GM12878 (cell line): ENCODE measurements at regions not wholly inside any gene's neighbourhood (a gene's known extent, or its start where the extent isn't known, plus 50 kb on each side); places are given as distances from the start of the nearest gene placed in this dataset.

Experiments
- ATAC-seq: fragments of 200-7000 bp; cut with Tn5 transposase; 3 replicates; pipeline ENCODE4 v1.9.1; 2020; ENCODE audit warnings: mild to moderate bottlenecking, moderate library complexity
- BruUV-seq: library from RNA; stranded (reverse); fragments of 400-500 nt; replicated peaks from 2 replicates; lab custom pipeline; 2021; lab: Mats Ljungman, UMichigan
- CTCF ChIA-PET: fragments of 300-600 bp; sonication (Branson Sonifier 250); formaldehyde crosslinking; extraction: SDS; loops from one replicate; lab custom pipeline; 2021; ENCODE audit warnings: inconsistent platforms; lab: Yijun Ruan, JAX
- POLR2A ChIA-PET: fragments of 350-600 bp; formaldehyde crosslinking; extraction: SDS; loops from one replicate; lab custom pipeline; 2021; ENCODE audit warnings: inconsistent platforms; lab: Charles Lee
- RAD21 ChIA-PET: fragments of 300-600 bp; sonication (Branson Sonifier 250); formaldehyde crosslinking; loops from one replicate; lab custom pipeline; 2023; ENCODE audit warnings: antibody characterized with exemption; ENCODE audit not compliant: unreplicated experiment; lab: Charles Lee
- SMC1A ChIA-PET: fragments of 300-600 bp; sonication (Branson Sonifier 250); formaldehyde crosslinking; loops from one replicate; lab custom pipeline; 2023; ENCODE audit not compliant: unreplicated experiment, uncharacterized antibody; lab: Charles Lee
- DNase-seq: peaks from one replicate; pipeline ENCODE4 v3.0.0-alpha.2; 2011; ENCODE audit warnings: low read depth, low spot score
- FAIRE-seq: peaks from 3 replicates; lab custom pipeline; 2011; peaks lifted over from hg19 to GRCh38; lab: Jason Lieb, UNC
- H2AFZ ChIP-seq: 2 replicates; pipeline ENCODE4 v1.6.0; 2011; ENCODE audit warnings: low read depth, low read length, control low read depth; ENCODE audit not compliant: control insufficient read depth
- H3K27ac ChIP-seq: 2 replicates; pipeline ENCODE4 v1.5.1; 2011; ENCODE audit warnings: control low read depth; ENCODE audit not compliant: control insufficient read depth, insufficient read depth
- H3K27me3 ChIP-seq, 2 experiments: replicated peaks in 1 of 2; 2 replicates each; pipeline versions ENCODE4 v1.6.0 to v1.6.1; 2011; ENCODE audit warnings: low read length in 1 of 2; ENCODE audit not compliant: control insufficient read depth in 2 of 2, insufficient read depth in 2 of 2
- H3K36me3 ChIP-seq, 2 experiments: 2 replicates each; pipeline ENCODE4 v1.5.1; 2011; ENCODE audit warnings: low read length in 1 of 2; ENCODE audit not compliant: control insufficient read depth in 2 of 2, insufficient read depth in 2 of 2
- H3K4me1 ChIP-seq: 2 replicates; pipeline ENCODE4 v1.6.1; 2011; ENCODE audit warnings: mild to moderate bottlenecking, low read length, moderate library complexity, mixed read lengths; ENCODE audit not compliant: control insufficient read depth, insufficient read depth
- H3K4me2 ChIP-seq: 2 replicates; pipeline ENCODE4 v1.6.0; 2011; ENCODE audit warnings: control low read depth; ENCODE audit not compliant: control insufficient read depth, insufficient read depth
- H3K4me3 ChIP-seq: fragments of 200-600 bp; sonication (generic); 2 replicates; pipeline ENCODE4 v1.5.1; 2016
- H3K79me2 ChIP-seq: 2 replicates; pipeline ENCODE4 v1.6.0; 2011; ENCODE audit warnings: low read length; ENCODE audit not compliant: control insufficient read depth, insufficient read depth
- H3K9ac ChIP-seq: 2 replicates; pipeline ENCODE4 v1.8.0; 2011; ENCODE audit warnings: low read length, control low read depth, mixed read lengths; ENCODE audit not compliant: control insufficient read depth, insufficient read depth
- H3K9me3 ChIP-seq: replicated peaks from 3 replicates; pipeline ENCODE4 v1.5.1; 2011; ENCODE audit warnings: mild to moderate bottlenecking, low read length; ENCODE audit not compliant: control insufficient read depth, insufficient read depth
- H4K20me1 ChIP-seq: 2 replicates; pipeline ENCODE4 v1.6.0; 2011; ENCODE audit not compliant: control insufficient read depth, insufficient read depth
- ASH2L ChIP-seq: fragments of 300-600, 200-600 bp; sonication (generic); IDR thresholded peaks from 2 replicates; pipeline ENCODE4 v1.6.1; 2017; ENCODE audit warnings: low read depth, mild to moderate bottlenecking, borderline replicate concordance
- MEF2A ChIP-seq: IDR thresholded peaks from 2 replicates; pipeline ENCODE4 v1.6.1; 2011; ENCODE audit warnings: low read depth, mild to moderate bottlenecking, low read length, moderate library complexity; ENCODE audit not compliant: insufficient read depth
- MTA3 ChIP-seq: IDR thresholded peaks from 2 replicates; pipeline ENCODE4 v1.6.1; 2012; ENCODE audit warnings: low read length, inconsistent platforms, borderline replicate concordance
- NFXL1 ChIP-seq: fragments of 450-650 bp; IDR thresholded peaks from 2 replicates; pipeline ENCODE4 v1.6.1; 2017; ENCODE audit warnings: antibody characterized with exemption, mild to moderate bottlenecking, borderline replicate concordance
- POLR2A ChIP-seq: IDR thresholded peaks from 2 replicates; pipeline ENCODE4 v1.6.1; 2011; ENCODE audit warnings: low read depth, mild to moderate bottlenecking, low read length
- POLR2AphosphoS5 ChIP-seq: IDR thresholded peaks from 2 replicates; pipeline ENCODE4 v1.6.1; 2011; ENCODE audit warnings: mild to moderate bottlenecking, low read length, inconsistent platforms
- RFX5 ChIP-seq: IDR thresholded peaks from 2 replicates; pipeline ENCODE4 v1.6.1; 2011; ENCODE audit warnings: low read depth, low read length, improper control_type of control experiment
- SMAD1 ChIP-seq: fragments of 450-650 bp; IDR thresholded peaks from 2 replicates; pipeline ENCODE4 v1.6.1; 2018; ENCODE audit warnings: mild to moderate bottlenecking, low read depth; ENCODE audit not compliant: partially characterized antibody
- SREBF1 ChIP-seq: IDR thresholded peaks from 2 replicates; pipeline ENCODE4 v1.6.1; 2012; ENCODE audit warnings: mild to moderate bottlenecking, low read length
- ZNF207 ChIP-seq: fragments of 450-650 bp; IDR thresholded peaks from 2 replicates; pipeline ENCODE4 v1.6.1; 2014; ENCODE audit warnings: antibody characterized with exemption, mild to moderate bottlenecking, borderline replicate concordance
- WGBS: methylation state at CpG from one replicate; pipeline ENCODE4 v1.1.6; 2016; ENCODE audit warnings: low lambda C conversion rate; ENCODE audit not compliant: insufficient replicate concordance, insufficient coverage; ENCODE audit errors: missing lambda C conversion rate; 5-methylcytosine and 5-hydroxymethylcytosine counted together
- in situ Hi-C: fragments of 300-500 bp; cut with MboI; formaldehyde crosslinking; loops from 9 replicates; pipeline ENCODE4 v1.14.3; 2018; ENCODE audit warnings: mixed read lengths
- intact Hi-C: fragments of 100-400 bp; cut with micrococcal nuclease; formaldehyde crosslinking; loops from one replicate; pipeline ENCODE4 v1.14.2; 2022; ENCODE audit not compliant: unreplicated experiment
- TF ChIP-seq, protein P1 (sequence below): fragments of 450-650 bp; IDR thresholded peaks from 2 replicates; pipeline ENCODE4 v1.6.1; 2017; ENCODE audit warnings: mild to moderate bottlenecking, moderate library complexity
- TF ChIP-seq, protein P2 (sequence below): fragments of 450-650 bp; IDR thresholded peaks from 2 replicates; pipeline ENCODE4 v1.6.1; 2018; ENCODE audit warnings: borderline replicate concordance, mild to moderate bottlenecking; ENCODE audit not compliant: partially characterized antibody
- TF ChIP-seq, protein P3 (sequence below): fragments of 450-650 bp; IDR thresholded peaks from 2 replicates; pipeline ENCODE4 v1.6.1; 2017; ENCODE audit warnings: mild to moderate bottlenecking
- TF ChIP-seq, protein P4 (sequence below): fragments of 150-350 bp; IDR thresholded peaks from 2 replicates; pipeline ENCODE4 v1.6.1; 2016; ENCODE audit warnings: low read depth, low read length

DNA sequence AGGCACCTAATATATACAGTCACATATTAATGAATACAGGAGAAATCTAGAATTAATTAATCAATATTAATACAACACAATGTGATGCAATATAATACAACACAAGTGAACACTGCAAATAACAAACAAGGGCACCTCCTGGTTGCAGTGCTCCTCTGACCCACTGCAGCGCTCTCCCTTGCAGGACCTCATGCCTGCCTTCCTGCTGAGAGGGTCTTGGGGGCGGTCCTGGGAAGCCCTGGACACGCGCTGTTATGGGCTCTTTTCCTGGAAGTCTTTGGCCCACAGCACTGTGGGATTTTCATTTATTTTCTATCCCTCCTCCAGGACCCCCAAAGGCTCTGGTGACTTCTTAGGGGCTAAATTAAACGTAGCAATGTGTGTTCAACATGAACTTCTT, 485.8 kb downstream of the IRX1 start:
- BruUV-seq: no TSS peak
- Histone ChIP-seq H3K27ac (no peak overlapping the region), H4K20me1 (no peaks in the 10 kb centered on the region), H3K36me3 (no peaks in the 10 kb centered on the region), H3K9ac (no peak overlapping the region), H3K9me3 (no peaks in the 10 kb centered on the region; the same call in 2 of the 3 replicates), H3K4me1 (no peaks in the 10 kb centered on the region), H3K4me3 (no peak overlapping the region), H2AFZ (no peak overlapping the region), H3K27me3 (no peaks in the 10 kb centered on the region), H3K79me2 (no peaks in the 10 kb centered on the region), H3K4me2 (no peak overlapping the region)
- no peak for ATAC-seq
- POLR2A ChIA-PET: no interaction called here
- RAD21 ChIA-PET: no interaction called here
- 57% methylated on average over 5 of the region's 5 CpGs for WGBS
- no peak for FAIRE-seq
- SMC1A ChIA-PET: no interaction called here
- intact Hi-C loops (no loop called here), in situ Hi-C loops (no loop called here)
- DNase-seq: no peak
- CTCF ChIA-PET: no interaction called here
- TF ChIP-seq MEF2A: no peak
- no peak for TF ChIP-seq NFXL1
- TF ChIP-seq MTA3: no peak
- no peak for TF ChIP-seq POLR2AphosphoS5
- TF ChIP-seq SREBF1: no peak
- TF ChIP-seq, protein P1, sequence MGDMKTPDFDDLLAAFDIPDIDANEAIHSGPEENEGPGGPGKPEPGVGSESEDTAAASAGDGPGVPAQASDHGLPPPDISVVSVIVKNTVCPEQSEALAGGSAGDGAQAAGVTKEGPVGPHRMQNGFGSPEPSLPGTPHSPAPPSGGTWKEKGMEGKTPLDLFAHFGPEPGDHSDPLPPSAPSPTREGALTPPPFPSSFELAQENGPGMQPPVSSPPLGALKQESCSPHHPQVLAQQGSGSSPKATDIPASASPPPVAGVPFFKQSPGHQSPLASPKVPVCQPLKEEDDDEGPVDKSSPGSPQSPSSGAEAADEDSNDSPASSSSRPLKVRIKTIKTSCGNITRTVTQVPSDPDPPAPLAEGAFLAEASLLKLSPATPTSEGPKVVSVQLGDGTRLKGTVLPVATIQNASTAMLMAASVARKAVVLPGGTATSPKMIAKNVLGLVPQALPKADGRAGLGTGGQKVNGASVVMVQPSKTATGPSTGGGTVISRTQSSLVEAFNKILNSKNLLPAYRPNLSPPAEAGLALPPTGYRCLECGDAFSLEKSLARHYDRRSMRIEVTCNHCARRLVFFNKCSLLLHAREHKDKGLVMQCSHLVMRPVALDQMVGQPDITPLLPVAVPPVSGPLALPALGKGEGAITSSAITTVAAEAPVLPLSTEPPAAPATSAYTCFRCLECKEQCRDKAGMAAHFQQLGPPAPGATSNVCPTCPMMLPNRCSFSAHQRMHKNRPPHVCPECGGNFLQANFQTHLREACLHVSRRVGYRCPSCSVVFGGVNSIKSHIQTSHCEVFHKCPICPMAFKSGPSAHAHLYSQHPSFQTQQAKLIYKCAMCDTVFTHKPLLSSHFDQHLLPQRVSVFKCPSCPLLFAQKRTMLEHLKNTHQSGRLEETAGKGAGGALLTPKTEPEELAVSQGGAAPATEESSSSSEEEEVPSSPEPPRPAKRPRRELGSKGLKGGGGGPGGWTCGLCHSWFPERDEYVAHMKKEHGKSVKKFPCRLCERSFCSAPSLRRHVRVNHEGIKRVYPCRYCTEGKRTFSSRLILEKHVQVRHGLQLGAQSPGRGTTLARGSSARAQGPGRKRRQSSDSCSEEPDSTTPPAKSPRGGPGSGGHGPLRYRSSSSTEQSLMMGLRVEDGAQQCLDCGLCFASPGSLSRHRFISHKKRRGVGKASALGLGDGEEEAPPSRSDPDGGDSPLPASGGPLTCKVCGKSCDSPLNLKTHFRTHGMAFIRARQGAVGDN: no peak
- TF ChIP-seq POLR2A: no peak
- TF ChIP-seq, protein P2, sequence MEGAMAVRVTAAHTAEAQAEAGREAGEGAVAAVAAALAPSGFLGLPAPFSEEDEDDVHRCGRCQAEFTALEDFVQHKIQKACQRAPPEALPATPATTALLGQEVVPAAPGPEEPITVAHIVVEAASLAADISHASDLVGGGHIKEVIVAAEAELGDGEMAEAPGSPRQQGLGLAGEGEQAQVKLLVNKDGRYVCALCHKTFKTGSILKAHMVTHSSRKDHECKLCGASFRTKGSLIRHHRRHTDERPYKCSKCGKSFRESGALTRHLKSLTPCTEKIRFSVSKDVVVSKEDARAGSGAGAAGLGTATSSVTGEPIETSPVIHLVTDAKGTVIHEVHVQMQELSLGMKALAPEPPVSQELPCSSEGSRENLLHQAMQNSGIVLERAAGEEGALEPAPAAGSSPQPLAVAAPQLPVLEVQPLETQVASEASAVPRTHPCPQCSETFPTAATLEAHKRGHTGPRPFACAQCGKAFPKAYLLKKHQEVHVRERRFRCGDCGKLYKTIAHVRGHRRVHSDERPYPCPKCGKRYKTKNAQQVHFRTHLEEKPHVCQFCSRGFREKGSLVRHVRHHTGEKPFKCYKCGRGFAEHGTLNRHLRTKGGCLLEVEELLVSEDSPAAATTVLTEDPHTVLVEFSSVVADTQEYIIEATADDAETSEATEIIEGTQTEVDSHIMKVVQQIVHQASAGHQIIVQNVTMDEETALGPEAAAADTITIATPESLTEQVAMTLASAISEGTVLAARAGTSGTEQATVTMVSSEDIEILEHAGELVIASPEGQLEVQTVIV: no peak
- no peak for TF ChIP-seq SMAD1
- no peak for TF ChIP-seq ASH2L
- no peak for TF ChIP-seq ZNF207
- TF ChIP-seq, protein P3, sequence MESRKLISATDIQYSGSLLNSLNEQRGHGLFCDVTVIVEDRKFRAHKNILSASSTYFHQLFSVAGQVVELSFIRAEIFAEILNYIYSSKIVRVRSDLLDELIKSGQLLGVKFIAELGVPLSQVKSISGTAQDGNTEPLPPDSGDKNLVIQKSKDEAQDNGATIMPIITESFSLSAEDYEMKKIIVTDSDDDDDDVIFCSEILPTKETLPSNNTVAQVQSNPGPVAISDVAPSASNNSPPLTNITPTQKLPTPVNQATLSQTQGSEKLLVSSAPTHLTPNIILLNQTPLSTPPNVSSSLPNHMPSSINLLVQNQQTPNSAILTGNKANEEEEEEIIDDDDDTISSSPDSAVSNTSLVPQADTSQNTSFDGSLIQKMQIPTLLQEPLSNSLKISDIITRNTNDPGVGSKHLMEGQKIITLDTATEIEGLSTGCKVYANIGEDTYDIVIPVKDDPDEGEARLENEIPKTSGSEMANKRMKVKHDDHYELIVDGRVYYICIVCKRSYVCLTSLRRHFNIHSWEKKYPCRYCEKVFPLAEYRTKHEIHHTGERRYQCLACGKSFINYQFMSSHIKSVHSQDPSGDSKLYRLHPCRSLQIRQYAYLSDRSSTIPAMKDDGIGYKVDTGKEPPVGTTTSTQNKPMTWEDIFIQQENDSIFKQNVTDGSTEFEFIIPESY: no peak
- TF ChIP-seq RFX5: no peak
- TF ChIP-seq, protein P4, sequence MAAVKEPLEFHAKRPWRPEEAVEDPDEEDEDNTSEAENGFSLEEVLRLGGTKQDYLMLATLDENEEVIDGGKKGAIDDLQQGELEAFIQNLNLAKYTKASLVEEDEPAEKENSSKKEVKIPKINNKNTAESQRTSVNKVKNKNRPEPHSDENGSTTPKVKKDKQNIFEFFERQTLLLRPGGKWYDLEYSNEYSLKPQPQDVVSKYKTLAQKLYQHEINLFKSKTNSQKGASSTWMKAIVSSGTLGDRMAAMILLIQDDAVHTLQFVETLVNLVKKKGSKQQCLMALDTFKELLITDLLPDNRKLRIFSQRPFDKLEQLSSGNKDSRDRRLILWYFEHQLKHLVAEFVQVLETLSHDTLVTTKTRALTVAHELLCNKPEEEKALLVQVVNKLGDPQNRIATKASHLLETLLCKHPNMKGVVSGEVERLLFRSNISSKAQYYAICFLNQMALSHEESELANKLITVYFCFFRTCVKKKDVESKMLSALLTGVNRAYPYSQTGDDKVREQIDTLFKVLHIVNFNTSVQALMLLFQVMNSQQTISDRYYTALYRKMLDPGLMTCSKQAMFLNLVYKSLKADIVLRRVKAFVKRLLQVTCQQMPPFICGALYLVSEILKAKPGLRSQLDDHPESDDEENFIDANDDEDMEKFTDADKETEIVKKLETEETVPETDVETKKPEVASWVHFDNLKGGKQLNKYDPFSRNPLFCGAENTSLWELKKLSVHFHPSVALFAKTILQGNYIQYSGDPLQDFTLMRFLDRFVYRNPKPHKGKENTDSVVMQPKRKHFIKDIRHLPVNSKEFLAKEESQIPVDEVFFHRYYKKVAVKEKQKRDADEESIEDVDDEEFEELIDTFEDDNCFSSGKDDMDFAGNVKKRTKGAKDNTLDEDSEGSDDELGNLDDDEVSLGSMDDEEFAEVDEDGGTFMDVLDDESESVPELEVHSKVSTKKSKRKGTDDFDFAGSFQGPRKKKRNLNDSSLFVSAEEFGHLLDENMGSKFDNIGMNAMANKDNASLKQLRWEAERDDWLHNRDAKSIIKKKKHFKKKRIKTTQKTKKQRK: no peak
